Retinal pigment epithelial cell (primary cell): ENCODE measurements at regions not wholly inside any gene's neighbourhood (a gene's known extent, or its start where the extent isn't known, plus 50 kb on each side); places are given as distances from the start of the nearest gene placed in this dataset.

Experiments
- DNase-seq: peaks from one replicate; pipeline ENCODE4 v3.0.0-alpha.2; 2010; ENCODE audit warnings: low read depth
- H3K4me3 ChIP-seq: 2 replicates; pipeline ENCODE4 v1.5.1; 2011; ENCODE audit warnings: mild to moderate bottlenecking, low read length, control low read depth, moderate library complexity
- CTCF ChIP-seq: conservative IDR thresholded peaks from 2 replicates; pipeline ENCODE4 v1.5.1; 2011; ENCODE audit warnings: low read depth, low read length, control low read depth, inconsistent platforms

- H3K4me3 ChIP-seq: no peak overlapping the region
- no peak for DNase-seq
- TF ChIP-seq CTCF: no peak
Observed at GRCh38 chr6:93968126-93968525, 548.8 kb upstream of the EPHA7 start.

GRCh38 chr6:93964926-93965325, 545.6 kb upstream of the EPHA7 start:
- H3K4me3 ChIP-seq: no peak overlapping the region
- no peak for DNase-seq
- TF ChIP-seq CTCF: no peak

- H3K4me3 ChIP-seq: no peak overlapping the region
- no peak for DNase-seq
- TF ChIP-seq CTCF: no peak
Observed at GRCh38 chr6:93964321-93964720, 545.0 kb upstream of the EPHA7 start.

GRCh38 chr6:93962566-93962965, 543.2 kb upstream of the EPHA7 start:
- no peak overlapping the region for H3K4me3 ChIP-seq
- TF ChIP-seq CTCF: no peak
- no peak for DNase-seq

GRCh38 chr6:93954584-93954983, 535.2 kb upstream of the EPHA7 start:
- no peak for TF ChIP-seq CTCF
- H3K4me3 ChIP-seq: no peak overlapping the region
- DNase-seq: no peak

GRCh38 chr6:93943661-93944060, 524.3 kb upstream of the EPHA7 start:
- no peak overlapping the region for H3K4me3 ChIP-seq
- no peak for DNase-seq
- no peak for TF ChIP-seq CTCF

- no peak overlapping the region for H3K4me3 ChIP-seq
- DNase-seq: no peak
- TF ChIP-seq CTCF: no peak
Observed at GRCh38 chr6:93940381-93940780, 521.0 kb upstream of the EPHA7 start.
